Fibroblast of skin of abdomen (primary cell): ENCODE measurements at regions not wholly inside any gene's neighbourhood (a gene's known extent, or its start where the extent isn't known, plus 50 kb on each side); places are given as distances from the start of the nearest gene placed in this dataset.
"Not testable (repeated sequence)": the region's sequence is repeated elsewhere in the genome, so short reads cannot be mapped to it uniquely, and the experiment has no call there.

ENCODE experiments used
- DNase-seq: peaks from one replicate; pipeline ENCODE4 v3.0.0-alpha.2; 2013

- no peak for DNase-seq
Observed at GRCh38 chr21:17368748-17369363, 144.0 kb upstream of the CXADR start.

- no peak for DNase-seq
Observed at GRCh38 chr21:17370263-17370662, 142.6 kb upstream of the CXADR start.

GRCh38 chr21:17370916-17371315, 141.9 kb upstream of the CXADR start:
- no peak for DNase-seq

GRCh38 chr21:17371450-17371849, 141.4 kb upstream of the CXADR start:
- DNase-seq: peak; percentile 2

GRCh38 chr21:17372200-17372599, 140.6 kb upstream of the CXADR start:
- DNase-seq: no peak

GRCh38 chr21:17386498-17386897, 126.3 kb upstream of the CXADR start:
- no peak for DNase-seq

GRCh38 chr21:17387030-17387617, 125.7 kb upstream of the CXADR start:
- peak; percentile 55 for DNase-seq

GRCh38 chr21:17388226-17388625, 124.6 kb upstream of the CXADR start:
- no peak for DNase-seq

- DNase-seq: no peak
Observed at GRCh38 chr21:17389311-17389710, 123.5 kb upstream of the CXADR start.

- no peak for DNase-seq
Observed at GRCh38 chr21:17390569-17390968, 122.3 kb upstream of the CXADR start.

GRCh38 chr21:17391811-17392340, 121.0 kb upstream of the CXADR start:
- no peak for DNase-seq

GRCh38 chr21:17393413-17393812, 119.4 kb upstream of the CXADR start:
- DNase-seq: no peak

- no peak for DNase-seq
Observed at GRCh38 chr21:17396948-17397347, 115.9 kb upstream of the CXADR start.

- no peak for DNase-seq
Observed at GRCh38 chr21:17397703-17398102, 115.1 kb upstream of the CXADR start.

GRCh38 chr21:17398954-17399353, 113.9 kb upstream of the CXADR start:
- not testable (repeated sequence) for DNase-seq

- peak; percentile 22 for DNase-seq
Observed at GRCh38 chr21:17402937-17403336, 109.9 kb upstream of the CXADR start.

- no peak for DNase-seq
Observed at GRCh38 chr21:17406202-17406601, 106.6 kb upstream of the CXADR start.

- DNase-seq: no peak
Observed at GRCh38 chr21:17414766-17415165, 98.1 kb upstream of the CXADR start.

GRCh38 chr21:17416139-17416538, 96.7 kb upstream of the CXADR start:
- DNase-seq: no peak

GRCh38 chr21:17422931-17423330, 89.9 kb upstream of the CXADR start:
- no peak for DNase-seq

GRCh38 chr21:17427157-17427556, 85.7 kb upstream of the CXADR start:
- DNase-seq: no peak

- no peak for DNase-seq
Observed at GRCh38 chr21:17427831-17428483, 84.9 kb upstream of the CXADR start.

GRCh38 chr21:17428484-17428869, 84.4 kb upstream of the CXADR start:
- no peak for DNase-seq

GRCh38 chr21:17428980-17429379, 83.9 kb upstream of the CXADR start:
- DNase-seq: no peak
